AG09309 (cell line): ENCODE measurements at regions not wholly inside any gene's neighbourhood (a gene's known extent, or its start where the extent isn't known, plus 50 kb on each side); places are given as distances from the start of the nearest gene placed in this dataset.

Source experiments
- DNase-seq: peaks from one replicate; pipeline ENCODE4 v3.0.0-alpha.2; 2010; ENCODE audit warnings: low read depth
- H3K4me3 ChIP-seq: 2 replicates; pipeline ENCODE4 v1.5.1; 2011; ENCODE audit warnings: mild to moderate bottlenecking, low read depth, low read length, moderate library complexity; ENCODE audit not compliant: control insufficient read depth
- CTCF ChIP-seq: IDR thresholded peaks from 2 replicates; pipeline ENCODE4 v1.5.1; 2011; ENCODE audit warnings: mild to moderate bottlenecking, low read depth, low read length, inconsistent platforms; ENCODE audit not compliant: insufficient read depth, control insufficient read depth; ENCODE audit errors: missing control alignments

- no peak overlapping the region for H3K4me3 ChIP-seq
Observed at GRCh38 chr2:175576270-175576669, 394.8 kb upstream of the ATP5MC3 start.

GRCh38 chr2:175575346-175576258, 394.1 kb upstream of the ATP5MC3 start:
- no peak overlapping the region for H3K4me3 ChIP-seq
- no peak for DNase-seq
- no peak for TF ChIP-seq CTCF

More at GRCh38 chr2:175576270-175576669, 394.8 kb upstream of the ATP5MC3 start:
- no peak for TF ChIP-seq CTCF
- no peak for DNase-seq

GRCh38 chr2:175574069-175574468, 392.6 kb upstream of the ATP5MC3 start:
- DNase-seq = no peak
- no peak overlapping the region for H3K4me3 ChIP-seq
- TF ChIP-seq CTCF = no peak

GRCh38 chr2:175571078-175571653, 389.7 kb upstream of the ATP5MC3 start:
- no peak overlapping the region for H3K4me3 ChIP-seq
- DNase-seq = no peak
- no peak for TF ChIP-seq CTCF

GRCh38 chr2:175568109-175568730, 386.7 kb upstream of the ATP5MC3 start:
- no peak for DNase-seq
- no peak overlapping the region for H3K4me3 ChIP-seq
- no peak for TF ChIP-seq CTCF

GRCh38 chr2:175567435-175568061, 386.0 kb upstream of the ATP5MC3 start:
- no peak for TF ChIP-seq CTCF
- H3K4me3 ChIP-seq = no peak overlapping the region
- DNase-seq = no peak
